K562 (cell line): ENCODE measurements at regions not wholly inside any gene's neighbourhood (a gene's known extent, or its start where the extent isn't known, plus 50 kb on each side); places are given as distances from the start of the nearest gene placed in this dataset.

ENCODE experiments used
- ATAC-seq: fragments of 200-7000 bp; cut with Tn5 transposase; 3 replicates; pipeline ENCODE4 v1.9.1; 2020; ENCODE audit warnings: moderate library complexity
- BruUV-seq: library from RNA; stranded (reverse); fragments of 400-500 nt; replicated peaks from 2 replicates; lab custom pipeline; 2021; lab: Mats Ljungman, UMichigan
- CTCF ChIA-PET: fragments of 300-600 bp; formaldehyde crosslinking; extraction: SDS; loops from one replicate; lab custom pipeline; 2021; ENCODE audit warnings: low intra/inter-chr PET ratio; lab: Yijun Ruan, JAX
- POLR2A ChIA-PET: fragments of 300-600, 350-650 bp; sonication (Branson Sonifier 250); formaldehyde crosslinking; extraction: SDS; loops from one replicate; lab custom pipeline; 2021; ENCODE audit warnings: antibody characterized with exemption, inconsistent platforms; lab: Yijun Ruan, JAX
- DNase-seq, 4 experiments: peaks; one replicate each; pipeline versions ENCODE4 v3.0.0 to v3.0.0-alpha.2; 2011 to 2018; ENCODE audit warnings: low spot score in 3 of 4, mixed read lengths in 3 of 4; ENCODE audit errors: extremely low read depth in 1 of 4
- FAIRE-seq: peaks from 2 replicates; lab custom pipeline; 2011; peaks lifted over from hg19 to GRCh38; lab: Jason Lieb, UNC
- H2AFZ ChIP-seq: 2 replicates; pipeline ENCODE4 v1.6.0; 2011; ENCODE audit warnings: low read depth, low read length, control low read depth, inconsistent platforms
- H3K27ac ChIP-seq: fragments of 200-600 bp; 3 replicates; pipeline ENCODE4 v1.8.0; 2011; ENCODE audit warnings: low read depth, mild to moderate bottlenecking, control low read depth, inconsistent platforms, low read length, moderate library complexity, mixed read lengths; ENCODE audit errors: extremely low read depth
- H3K27me3 ChIP-seq, 2 experiments: fragments of 300-600 bp in 1 of 2; 2 replicates in 1 of 2; 3 replicates in 1 of 2; pipeline versions ENCODE4 v1.6.0 to v1.8.0; 2011; ENCODE audit warnings: inconsistent platforms in 2 of 2, low read length in 2 of 2, mild to moderate bottlenecking in 1 of 2, mixed read lengths in 1 of 2, moderate library complexity in 1 of 2; ENCODE audit not compliant: control insufficient read depth in 2 of 2, insufficient read depth in 2 of 2
- H3K36me3 ChIP-seq: fragments of 300-600 bp; 3 replicates; pipeline ENCODE4 v1.8.0; 2011; ENCODE audit warnings: mild to moderate bottlenecking, low read length, inconsistent platforms; ENCODE audit not compliant: control insufficient read depth, insufficient read depth
- H3K4me1 ChIP-seq, 2 experiments: fragments of 200-600 bp in 1 of 2; replicated peaks in 1 of 2; 2 replicates in 1 of 2; 3 replicates in 1 of 2; pipeline versions ENCODE4 v1.5.1 to v1.8.0; 2011; ENCODE audit warnings: inconsistent platforms in 2 of 2, low read length in 2 of 2, mild to moderate bottlenecking in 1 of 2, mixed read lengths in 1 of 2, moderate library complexity in 1 of 2; ENCODE audit not compliant: control insufficient read depth in 2 of 2, insufficient read depth in 2 of 2
- H3K4me2 ChIP-seq: 2 replicates; pipeline ENCODE4 v1.6.1; 2011; ENCODE audit warnings: low read length, control low read depth, inconsistent platforms, mixed read lengths; ENCODE audit not compliant: insufficient read depth
- H3K4me3 ChIP-seq: fragments of 200-600 bp; sonication (generic), shearing (Covaris generic); 2 replicates; pipeline ENCODE4 v1.5.1; 2016; ENCODE audit warnings: control low read depth, inconsistent platforms
- H3K79me2 ChIP-seq: fragments of 200-600 bp; 3 replicates; pipeline ENCODE4 v1.8.0; 2011; ENCODE audit warnings: low read length, inconsistent platforms; ENCODE audit not compliant: control insufficient read depth, insufficient read depth
- H3K9ac ChIP-seq, 2 experiments: 2 replicates each; pipeline versions ENCODE4 v1.6.0 to v1.6.1; 2011; ENCODE audit warnings: low read depth in 2 of 2, low read length in 2 of 2, control low read depth in 1 of 2, inconsistent platforms in 1 of 2, mild to moderate bottlenecking in 1 of 2, mixed read lengths in 1 of 2; ENCODE audit not compliant: insufficient read depth in 1 of 2
- H3K9me1 ChIP-seq: one replicate; pipeline ENCODE4 v1.6.0; 2011; ENCODE audit warnings: inconsistent platforms, mild to moderate bottlenecking, low read length, moderate library complexity; ENCODE audit not compliant: control insufficient read depth, insufficient read depth
- H3K9me3 ChIP-seq: replicated peaks from 2 replicates; pipeline ENCODE4 v1.5.1; 2011; ENCODE audit warnings: low read depth, low read length, inconsistent platforms; ENCODE audit not compliant: control insufficient read depth, insufficient read depth
- H4K20me1 ChIP-seq: replicated peaks from 2 replicates; pipeline ENCODE4 v1.6.1; 2011; ENCODE audit warnings: low read length, inconsistent platforms, mixed read lengths; ENCODE audit not compliant: control insufficient read depth, insufficient read depth
- BRD9 ChIP-seq: fragments of 450-650 bp; IDR thresholded peaks from 2 replicates; pipeline ENCODE4 v1.6.1; 2018; ENCODE audit warnings: low read depth; ENCODE audit not compliant: partially characterized antibody
- CBFA2T2 ChIP-seq: fragments of 450-650 bp; conservative IDR thresholded peaks from 2 replicates; pipeline ENCODE4 v1.6.1; 2017; ENCODE audit warnings: mild to moderate bottlenecking
- CBFA2T3 ChIP-seq: fragments of 450-650 bp; IDR thresholded peaks from 2 replicates; pipeline ENCODE4 v1.6.1; 2017
- PCBP2 ChIP-seq: fragments of 200-400 bp; formaldehyde crosslinking; IDR thresholded peaks from 2 replicates; pipeline ENCODE4 v1.6.1; 2018; ENCODE audit warnings: low read length, low read depth, mild to moderate bottlenecking, moderate library complexity; ENCODE audit not compliant: poor library complexity, severe bottlenecking
- PRMT5 ChIP-seq: sonication (generic); formaldehyde crosslinking; IDR thresholded peaks from 2 replicates; pipeline ENCODE4 v1.5.0; 2020; ENCODE audit warnings: missing genetic modification reagents
- RFX5 ChIP-seq: IDR thresholded peaks from 2 replicates; pipeline ENCODE4 v1.6.1; 2011; ENCODE audit warnings: low read depth, mild to moderate bottlenecking, improper control_type of control experiment, low read length
- ZNF766 ChIP-seq: fragments of 200-800 bp; sonication (Bioruptor generic); conservative IDR thresholded peaks from 2 replicates; pipeline ENCODE4 v1.6.1; 2016; ENCODE audit warnings: missing genetic modification characterization, missing compliant biosample characterization
- WGBS: fragments of 100-300 bp; shearing (Covaris generic); methylation state at CpG from one replicate; pipeline ENCODE4 v1.1.6; 2016; ENCODE audit warnings: low coverage, mixed read lengths; ENCODE audit not compliant: insufficient coverage; ENCODE audit errors: missing lambda C conversion rate; 5-methylcytosine and 5-hydroxymethylcytosine counted together
- in situ Hi-C: fragments of 300-500 bp; cut with MboI; formaldehyde crosslinking; loops from 4 replicates; pipeline ENCODE4 v1.15.0; 2018; ENCODE audit warnings: inconsistent platforms, mixed read lengths
- intact Hi-C: fragments of 100-400 bp; cut with micrococcal nuclease; formaldehyde crosslinking; loops from 2 replicates; pipeline ENCODE4 v1.14.2; 2022
- TF ChIP-seq, protein P1 (sequence below): fragments of 250-450 bp; sonication (Bioruptor Pico); IDR thresholded peaks from 2 replicates; pipeline ENCODE4 v1.5.0; 2021
- TF ChIP-seq, protein P2 (sequence below): fragments of 450-650 bp; IDR thresholded peaks from 2 replicates; pipeline ENCODE4 v1.6.1; 2014; ENCODE audit warnings: low read depth, mild to moderate bottlenecking, moderate library complexity, borderline replicate concordance
- TF ChIP-seq, protein P3 (sequence below): fragments of 250-450 bp; sonication (Bioruptor Pico); IDR thresholded peaks from 2 replicates; pipeline ENCODE4 v1.9.0; 2021; ENCODE audit warnings: mild to moderate bottlenecking, inconsistent platforms
- TF ChIP-seq, protein P4 (sequence below): fragments of 250-450 bp; sonication (Bioruptor Pico); IDR thresholded peaks from 2 replicates; pipeline ENCODE4 v1.8.0; 2021; ENCODE audit warnings: mild to moderate bottlenecking, moderate library complexity
- TF ChIP-seq, protein P5 (sequence below), 2 experiments: fragments of 450-650 bp; conservative IDR thresholded peaks; 2 replicates each; pipeline ENCODE4 v1.6.1; 2017; ENCODE audit warnings: mild to moderate bottlenecking in 2 of 2, moderate library complexity in 2 of 2

DNA sequence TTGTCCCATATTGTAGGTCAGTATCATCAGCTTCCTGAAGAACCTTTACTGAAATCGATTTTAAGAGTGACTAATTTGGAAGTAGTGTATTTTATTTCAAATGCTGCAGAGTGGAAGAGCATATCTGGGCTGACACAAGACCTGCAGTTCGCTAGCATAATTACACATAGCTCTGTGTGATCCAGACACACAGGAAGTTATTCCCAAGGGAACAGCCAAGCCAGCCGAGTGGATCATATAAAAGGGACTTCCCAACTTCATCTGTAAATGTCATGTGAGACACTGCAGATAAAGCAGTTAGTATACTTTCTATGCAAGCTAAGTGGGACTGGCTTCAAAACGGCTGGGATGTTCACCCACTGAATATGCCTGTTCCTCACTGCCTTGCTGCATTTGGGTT, 760.4 kb downstream of the SLITRK1 start:
- Histone ChIP-seq H3K4me2 (no peak overlapping the region), H3K79me2 (no peaks in the 10 kb centered on the region), H2AFZ (no peak overlapping the region), H3K9me1 (no peaks in the 10 kb centered on the region), H3K9me3 (no peaks in the 10 kb centered on the region), H3K27me3 (no peaks in the 10 kb centered on the region), H4K20me1 (no peaks in the 10 kb centered on the region), H3K36me3 (no peaks in the 10 kb centered on the region), H3K4me1 (no peaks in the 10 kb centered on the region), H3K4me3 (no peak overlapping the region), H3K9ac (no peak overlapping the region), H3K27ac (no peak overlapping the region)
- DNase-seq (no peak), ATAC-seq (no peak), FAIRE-seq (no peak)
- POLR2A ChIA-PET: no interaction called here
- no TSS peak for BruUV-seq
- in situ Hi-C loops (no loop called here), intact Hi-C loops (no loop called here)
- CTCF ChIA-PET: no interaction called here
- 0% methylated on average over 4 of the region's 4 CpGs for WGBS
- TF ChIP-seq CBFA2T3 (no peak), CBFA2T2 (no peak), PRMT5 (no peak), ZNF766 (CRISPR knock-in tag) (no peak), PCBP2 (no peak), BRD9 (no peak), RFX5 (no peak)
- TF ChIP-seq, protein P1, sequence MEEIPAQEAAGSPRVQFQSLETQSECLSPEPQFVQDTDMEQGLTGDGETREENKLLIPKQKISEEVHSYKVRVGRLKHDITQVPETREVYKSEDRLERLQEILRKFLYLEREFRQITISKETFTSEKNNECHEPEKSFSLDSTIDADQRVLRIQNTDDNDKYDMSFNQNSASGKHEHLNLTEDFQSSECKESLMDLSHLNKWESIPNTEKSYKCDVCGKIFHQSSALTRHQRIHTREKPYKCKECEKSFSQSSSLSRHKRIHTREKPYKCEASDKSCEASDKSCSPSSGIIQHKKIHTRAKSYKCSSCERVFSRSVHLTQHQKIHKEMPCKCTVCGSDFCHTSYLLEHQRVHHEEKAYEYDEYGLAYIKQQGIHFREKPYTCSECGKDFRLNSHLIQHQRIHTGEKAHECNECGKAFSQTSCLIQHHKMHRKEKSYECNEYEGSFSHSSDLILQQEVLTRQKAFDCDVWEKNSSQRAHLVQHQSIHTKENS (CRISPR knock-in tag): no peak
- TF ChIP-seq, protein P2, sequence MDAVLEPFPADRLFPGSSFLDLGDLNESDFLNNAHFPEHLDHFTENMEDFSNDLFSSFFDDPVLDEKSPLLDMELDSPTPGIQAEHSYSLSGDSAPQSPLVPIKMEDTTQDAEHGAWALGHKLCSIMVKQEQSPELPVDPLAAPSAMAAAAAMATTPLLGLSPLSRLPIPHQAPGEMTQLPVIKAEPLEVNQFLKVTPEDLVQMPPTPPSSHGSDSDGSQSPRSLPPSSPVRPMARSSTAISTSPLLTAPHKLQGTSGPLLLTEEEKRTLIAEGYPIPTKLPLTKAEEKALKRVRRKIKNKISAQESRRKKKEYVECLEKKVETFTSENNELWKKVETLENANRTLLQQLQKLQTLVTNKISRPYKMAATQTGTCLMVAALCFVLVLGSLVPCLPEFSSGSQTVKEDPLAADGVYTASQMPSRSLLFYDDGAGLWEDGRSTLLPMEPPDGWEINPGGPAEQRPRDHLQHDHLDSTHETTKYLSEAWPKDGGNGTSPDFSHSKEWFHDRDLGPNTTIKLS: no peak
- TF ChIP-seq, protein P3, sequence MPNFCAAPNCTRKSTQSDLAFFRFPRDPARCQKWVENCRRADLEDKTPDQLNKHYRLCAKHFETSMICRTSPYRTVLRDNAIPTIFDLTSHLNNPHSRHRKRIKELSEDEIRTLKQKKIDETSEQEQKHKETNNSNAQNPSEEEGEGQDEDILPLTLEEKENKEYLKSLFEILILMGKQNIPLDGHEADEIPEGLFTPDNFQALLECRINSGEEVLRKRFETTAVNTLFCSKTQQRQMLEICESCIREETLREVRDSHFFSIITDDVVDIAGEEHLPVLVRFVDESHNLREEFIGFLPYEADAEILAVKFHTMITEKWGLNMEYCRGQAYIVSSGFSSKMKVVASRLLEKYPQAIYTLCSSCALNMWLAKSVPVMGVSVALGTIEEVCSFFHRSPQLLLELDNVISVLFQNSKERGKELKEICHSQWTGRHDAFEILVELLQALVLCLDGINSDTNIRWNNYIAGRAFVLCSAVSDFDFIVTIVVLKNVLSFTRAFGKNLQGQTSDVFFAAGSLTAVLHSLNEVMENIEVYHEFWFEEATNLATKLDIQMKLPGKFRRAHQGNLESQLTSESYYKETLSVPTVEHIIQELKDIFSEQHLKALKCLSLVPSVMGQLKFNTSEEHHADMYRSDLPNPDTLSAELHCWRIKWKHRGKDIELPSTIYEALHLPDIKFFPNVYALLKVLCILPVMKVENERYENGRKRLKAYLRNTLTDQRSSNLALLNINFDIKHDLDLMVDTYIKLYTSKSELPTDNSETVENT (CRISPR knock-in tag): no peak
- TF ChIP-seq, protein P4, sequence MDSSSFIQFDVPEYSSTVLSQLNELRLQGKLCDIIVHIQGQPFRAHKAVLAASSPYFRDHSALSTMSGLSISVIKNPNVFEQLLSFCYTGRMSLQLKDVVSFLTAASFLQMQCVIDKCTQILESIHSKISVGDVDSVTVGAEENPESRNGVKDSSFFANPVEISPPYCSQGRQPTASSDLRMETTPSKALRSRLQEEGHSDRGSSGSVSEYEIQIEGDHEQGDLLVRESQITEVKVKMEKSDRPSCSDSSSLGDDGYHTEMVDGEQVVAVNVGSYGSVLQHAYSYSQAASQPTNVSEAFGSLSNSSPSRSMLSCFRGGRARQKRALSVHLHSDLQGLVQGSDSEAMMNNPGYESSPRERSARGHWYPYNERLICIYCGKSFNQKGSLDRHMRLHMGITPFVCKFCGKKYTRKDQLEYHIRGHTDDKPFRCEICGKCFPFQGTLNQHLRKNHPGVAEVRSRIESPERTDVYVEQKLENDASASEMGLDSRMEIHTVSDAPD (CRISPR knock-in tag): no peak
- TF ChIP-seq, protein P5, sequence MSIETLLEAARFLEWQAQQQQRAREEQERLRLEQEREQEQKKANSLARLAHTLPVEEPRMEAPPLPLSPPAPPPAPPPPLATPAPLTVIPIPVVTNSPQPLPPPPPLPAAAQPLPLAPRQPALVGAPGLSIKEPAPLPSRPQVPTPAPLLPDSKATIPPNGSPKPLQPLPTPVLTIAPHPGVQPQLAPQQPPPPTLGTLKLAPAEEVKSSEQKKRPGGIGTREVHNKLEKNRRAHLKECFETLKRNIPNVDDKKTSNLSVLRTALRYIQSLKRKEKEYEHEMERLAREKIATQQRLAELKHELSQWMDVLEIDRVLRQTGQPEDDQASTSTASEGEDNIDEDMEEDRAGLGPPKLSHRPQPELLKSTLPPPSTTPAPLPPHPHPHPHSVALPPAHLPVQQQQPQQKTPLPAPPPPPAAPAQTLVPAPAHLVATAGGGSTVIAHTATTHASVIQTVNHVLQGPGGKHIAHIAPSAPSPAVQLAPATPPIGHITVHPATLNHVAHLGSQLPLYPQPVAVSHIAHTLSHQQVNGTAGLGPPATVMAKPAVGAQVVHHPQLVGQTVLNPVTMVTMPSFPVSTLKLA (conservative IDR thresholded peaks at IDR 0.05): no peak
